ENCODE measurements at regions not wholly inside any gene's neighbourhood (a gene's known extent, or its start where the extent isn't known, plus 50 kb on each side); places are given as distances from the start of the nearest gene placed in this dataset.

- intact Hi-C loops (cut with DNase I), result no loop called here
- H3K27me3 ChIP-seq, result no peaks in the 10 kb centered on the region
- no peak for TF ChIP-seq CTCF (IDR thresholded peaks at IDR 0.05)
- no peak overlapping the region for H3K27ac ChIP-seq
- H3K4me3 ChIP-seq, result no peak overlapping the region
- H3K9me3 ChIP-seq, result no peaks in the 10 kb centered on the region
- no peaks in the 10 kb centered on the region for H3K4me1 ChIP-seq
- no peaks in the 10 kb centered on the region for H3K36me3 ChIP-seq
- H3K9ac ChIP-seq (ENCODE audit: low read depth in 2 of 2, low read length in 2 of 2), result no peak overlapping the region
- DNase-seq, result no peak
Observed at GRCh38 chr4:152079543-152080293, 318.9 kb upstream of the GATB start.

GRCh38 chr4:152079079-152079478, 318.3 kb upstream of the GATB start:
- no peak for DNase-seq
- Histone ChIP-seq H3K9ac (ENCODE audit: low read depth in 2 of 2, low read length in 2 of 2) (no peak overlapping the region), H3K27me3 (no peaks in the 10 kb centered on the region), H3K9me3 (no peaks in the 10 kb centered on the region), H3K27ac (no peak overlapping the region), H3K4me3 (no peak overlapping the region), H3K4me1 (no peaks in the 10 kb centered on the region), H3K36me3 (no peaks in the 10 kb centered on the region)
- no peak for TF ChIP-seq CTCF (IDR thresholded peaks at IDR 0.05)
- intact Hi-C loops (cut with DNase I), result no loop called here

GRCh38 chr4:152077582-152077981, 316.8 kb upstream of the GATB start:
- no peak for DNase-seq
- intact Hi-C loops (cut with DNase I), result no loop called here
- Histone ChIP-seq H3K27me3 (no peaks in the 10 kb centered on the region), H3K4me1 (no peaks in the 10 kb centered on the region), H3K36me3 (no peaks in the 10 kb centered on the region), H3K4me3 (no peak overlapping the region), H3K9ac (ENCODE audit: low read depth in 2 of 2, low read length in 2 of 2) (no peak overlapping the region), H3K9me3 (no peaks in the 10 kb centered on the region), H3K27ac (no peak overlapping the region)
- no peak for TF ChIP-seq CTCF (IDR thresholded peaks at IDR 0.05)

GRCh38 chr4:152075253-152075928, 314.6 kb upstream of the GATB start:
- DNase-seq, result no peak
- no peak overlapping the region for H3K9ac ChIP-seq (ENCODE audit: low read depth in 2 of 2, low read length in 2 of 2)
- no peak for TF ChIP-seq CTCF (IDR thresholded peaks at IDR 0.05)
- intact Hi-C loops (cut with DNase I), result no loop called here
- no peaks in the 10 kb centered on the region for H3K4me1 ChIP-seq
- H3K27me3 ChIP-seq, result no peaks in the 10 kb centered on the region
- no peak overlapping the region for H3K27ac ChIP-seq
- no peaks in the 10 kb centered on the region for H3K36me3 ChIP-seq
- no peak overlapping the region for H3K4me3 ChIP-seq
- no peaks in the 10 kb centered on the region for H3K9me3 ChIP-seq

- H3K27me3 ChIP-seq, result no peaks in the 10 kb centered on the region
- no peak overlapping the region for H3K27ac ChIP-seq
- intact Hi-C loops (cut with DNase I), result no loop called here
- no peaks in the 10 kb centered on the region for H3K36me3 ChIP-seq
- no peak for DNase-seq
- no peak for TF ChIP-seq CTCF (IDR thresholded peaks at IDR 0.05)
- H3K9ac ChIP-seq (ENCODE audit: low read depth in 2 of 2, low read length in 2 of 2), result no peak overlapping the region
- H3K9me3 ChIP-seq, result no peaks in the 10 kb centered on the region
- H3K4me1 ChIP-seq, result no peaks in the 10 kb centered on the region
- H3K4me3 ChIP-seq, result no peak overlapping the region
Observed at GRCh38 chr4:152074573-152074972, 313.8 kb upstream of the GATB start.
